K562 (cell line): ENCODE measurements at regions not wholly inside any gene's neighbourhood (a gene's known extent, or its start where the extent isn't known, plus 50 kb on each side); places are given as distances from the start of the nearest gene placed in this dataset.

ENCODE experiments used
- ATAC-seq: fragments of 200-7000 bp; cut with Tn5 transposase; 3 replicates; pipeline ENCODE4 v1.9.1; 2020; ENCODE audit warnings: moderate library complexity
- BruUV-seq: library from RNA; stranded (reverse); fragments of 400-500 nt; replicated peaks from 2 replicates; lab custom pipeline; 2021; lab: Mats Ljungman, UMichigan
- CTCF ChIA-PET: fragments of 300-600 bp; formaldehyde crosslinking; extraction: SDS; loops from one replicate; lab custom pipeline; 2021; ENCODE audit warnings: low intra/inter-chr PET ratio; lab: Yijun Ruan, JAX
- POLR2A ChIA-PET: fragments of 300-600, 350-650 bp; sonication (Branson Sonifier 250); formaldehyde crosslinking; extraction: SDS; loops from one replicate; lab custom pipeline; 2021; ENCODE audit warnings: antibody characterized with exemption, inconsistent platforms; lab: Yijun Ruan, JAX
- DNase-seq, 4 experiments: peaks; one replicate each; pipeline versions ENCODE4 v3.0.0 to v3.0.0-alpha.2; 2011 to 2018; ENCODE audit warnings: low spot score in 3 of 4, mixed read lengths in 3 of 4; ENCODE audit errors: extremely low read depth in 1 of 4
- FAIRE-seq: peaks from 2 replicates; lab custom pipeline; 2011; peaks lifted over from hg19 to GRCh38; lab: Jason Lieb, UNC
- H2AFZ ChIP-seq: 2 replicates; pipeline ENCODE4 v1.6.0; 2011; ENCODE audit warnings: low read depth, low read length, control low read depth, inconsistent platforms
- H3K27ac ChIP-seq: fragments of 200-600 bp; 3 replicates; pipeline ENCODE4 v1.8.0; 2011; ENCODE audit warnings: low read depth, mild to moderate bottlenecking, control low read depth, inconsistent platforms, low read length, moderate library complexity, mixed read lengths; ENCODE audit errors: extremely low read depth
- H3K27me3 ChIP-seq, 2 experiments: fragments of 300-600 bp in 1 of 2; 2 replicates in 1 of 2; 3 replicates in 1 of 2; pipeline versions ENCODE4 v1.6.0 to v1.8.0; 2011; ENCODE audit warnings: inconsistent platforms in 2 of 2, low read length in 2 of 2, mild to moderate bottlenecking in 1 of 2, mixed read lengths in 1 of 2, moderate library complexity in 1 of 2; ENCODE audit not compliant: control insufficient read depth in 2 of 2, insufficient read depth in 2 of 2
- H3K36me3 ChIP-seq: fragments of 300-600 bp; 3 replicates; pipeline ENCODE4 v1.8.0; 2011; ENCODE audit warnings: mild to moderate bottlenecking, low read length, inconsistent platforms; ENCODE audit not compliant: control insufficient read depth, insufficient read depth
- H3K4me1 ChIP-seq, 2 experiments: fragments of 200-600 bp in 1 of 2; replicated peaks in 1 of 2; 2 replicates in 1 of 2; 3 replicates in 1 of 2; pipeline versions ENCODE4 v1.5.1 to v1.8.0; 2011; ENCODE audit warnings: inconsistent platforms in 2 of 2, low read length in 2 of 2, mild to moderate bottlenecking in 1 of 2, mixed read lengths in 1 of 2, moderate library complexity in 1 of 2; ENCODE audit not compliant: control insufficient read depth in 2 of 2, insufficient read depth in 2 of 2
- H3K4me2 ChIP-seq: 2 replicates; pipeline ENCODE4 v1.6.1; 2011; ENCODE audit warnings: low read length, control low read depth, inconsistent platforms, mixed read lengths; ENCODE audit not compliant: insufficient read depth
- H3K4me3 ChIP-seq: fragments of 200-600 bp; sonication (generic), shearing (Covaris generic); 2 replicates; pipeline ENCODE4 v1.5.1; 2016; ENCODE audit warnings: control low read depth, inconsistent platforms
- H3K79me2 ChIP-seq: fragments of 200-600 bp; 3 replicates; pipeline ENCODE4 v1.8.0; 2011; ENCODE audit warnings: low read length, inconsistent platforms; ENCODE audit not compliant: control insufficient read depth, insufficient read depth
- H3K9ac ChIP-seq, 2 experiments: 2 replicates each; pipeline versions ENCODE4 v1.6.0 to v1.6.1; 2011; ENCODE audit warnings: low read depth in 2 of 2, low read length in 2 of 2, control low read depth in 1 of 2, inconsistent platforms in 1 of 2, mild to moderate bottlenecking in 1 of 2, mixed read lengths in 1 of 2; ENCODE audit not compliant: insufficient read depth in 1 of 2
- H3K9me1 ChIP-seq: one replicate; pipeline ENCODE4 v1.6.0; 2011; ENCODE audit warnings: inconsistent platforms, mild to moderate bottlenecking, low read length, moderate library complexity; ENCODE audit not compliant: control insufficient read depth, insufficient read depth
- H3K9me3 ChIP-seq: replicated peaks from 2 replicates; pipeline ENCODE4 v1.5.1; 2011; ENCODE audit warnings: low read depth, low read length, inconsistent platforms; ENCODE audit not compliant: control insufficient read depth, insufficient read depth
- H4K20me1 ChIP-seq: replicated peaks from 2 replicates; pipeline ENCODE4 v1.6.1; 2011; ENCODE audit warnings: low read length, inconsistent platforms, mixed read lengths; ENCODE audit not compliant: control insufficient read depth, insufficient read depth
- ETV1 ChIP-seq: fragments of 450-650 bp; conservative IDR thresholded peaks from 2 replicates; pipeline ENCODE4 v1.6.1; 2016; ENCODE audit warnings: missing genetic modification characterization, control low read depth, low read depth, missing compliant biosample characterization
- LCOR ChIP-seq: sonication (generic); formaldehyde crosslinking; IDR thresholded peaks from 2 replicates; pipeline ENCODE4 v1.8.0; 2022; ENCODE audit warnings: mild to moderate bottlenecking, missing genetic modification reagents
- MECOM ChIP-seq: fragments of 250-450 bp; sonication (Bioruptor Pico); IDR thresholded peaks from 2 replicates; pipeline ENCODE4 v1.8.0; 2022; ENCODE audit warnings: inconsistent platforms
- NR2F6 ChIP-seq: fragments of 450-650 bp; formaldehyde crosslinking; IDR thresholded peaks from 2 replicates; pipeline ENCODE4 v1.4.0; 2020; ENCODE audit warnings: mild to moderate bottlenecking
- PHF21A ChIP-seq: fragments of 450-650 bp; IDR thresholded peaks from 2 replicates; pipeline ENCODE4 v1.6.1; 2017; ENCODE audit warnings: low read depth, borderline replicate concordance
- RCOR1 ChIP-seq, 2 experiments: IDR thresholded peaks; 2 replicates each; pipeline ENCODE4 v1.6.1; 2012; ENCODE audit warnings: low read depth in 2 of 2, low read length in 2 of 2, borderline replicate concordance in 1 of 2, improper control_type of control experiment in 1 of 2
- RNF2 ChIP-seq: sonication (generic); IDR thresholded peaks from 2 replicates; pipeline ENCODE4 v1.6.1; 2016
- RUNX1 ChIP-seq: sonication (generic); IDR thresholded peaks from 2 replicates; pipeline ENCODE4 v1.6.1; 2016; ENCODE audit warnings: antibody characterized with exemption, low read depth
- SAFB ChIP-seq: fragments of 200-400 bp; formaldehyde crosslinking; IDR thresholded peaks from 2 replicates; pipeline ENCODE4 v1.6.1; 2017; ENCODE audit warnings: low read depth, low read length, borderline replicate concordance
- WGBS: fragments of 100-300 bp; shearing (Covaris generic); methylation state at CpG from one replicate; pipeline ENCODE4 v1.1.6; 2016; ENCODE audit warnings: low coverage, mixed read lengths; ENCODE audit not compliant: insufficient coverage; ENCODE audit errors: missing lambda C conversion rate; 5-methylcytosine and 5-hydroxymethylcytosine counted together
- in situ Hi-C: fragments of 300-500 bp; cut with MboI; formaldehyde crosslinking; loops from 4 replicates; pipeline ENCODE4 v1.15.0; 2018; ENCODE audit warnings: inconsistent platforms, mixed read lengths
- intact Hi-C: fragments of 100-400 bp; cut with micrococcal nuclease; formaldehyde crosslinking; loops from 2 replicates; pipeline ENCODE4 v1.14.2; 2022
- TF ChIP-seq, protein P1 (sequence below): fragments of 450-650 bp; IDR thresholded peaks from 2 replicates; pipeline ENCODE4 v1.6.1; 2016; ENCODE audit warnings: antibody characterized with exemption
- TF ChIP-seq, protein P2 (sequence below): fragments of 250-450 bp; sonication (Bioruptor Pico); IDR thresholded peaks from 2 replicates; pipeline ENCODE4 v1.5.0; 2020; ENCODE audit warnings: mild to moderate bottlenecking
- TF ChIP-seq, protein P3 (sequence below): sonication (generic); formaldehyde crosslinking; IDR thresholded peaks from 2 replicates; pipeline ENCODE4 v1.8.0; 2023; ENCODE audit warnings: missing genetic modification reagents, mild to moderate bottlenecking, borderline replicate concordance

DNA sequence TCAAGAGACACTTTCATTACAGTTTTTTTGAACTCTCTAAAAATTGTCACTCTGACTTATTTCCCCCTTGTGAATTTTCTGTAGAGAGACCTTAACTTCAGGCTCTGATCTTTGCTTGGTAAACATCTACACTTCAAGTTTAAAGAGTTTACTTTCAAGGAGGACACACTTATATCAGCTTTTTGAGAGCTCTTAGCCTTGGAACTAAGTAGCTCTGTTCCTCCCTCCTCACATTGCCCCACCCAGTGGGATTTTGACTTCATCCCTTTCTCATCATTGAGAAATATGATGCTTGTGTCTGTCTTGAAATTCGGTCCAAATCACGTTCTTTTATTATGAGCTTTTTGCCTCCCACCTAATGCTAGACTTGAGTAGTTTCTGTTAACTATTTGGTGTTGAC is 433.4 kb upstream of the MEIS1 start:
- no peak overlapping the region for H2AFZ ChIP-seq
- in situ Hi-C loops (no loop called here), intact Hi-C loops (no loop called here)
- BruUV-seq, result no TSS peak
- H3K9me1 ChIP-seq, result no peaks in the 10 kb centered on the region
- H3K4me1 ChIP-seq, result no peaks in the 10 kb centered on the region
- DNase-seq (no peak), ATAC-seq (no peak), FAIRE-seq (no peak)
- CTCF ChIA-PET, result no interaction called here
- no peak overlapping the region for H3K4me3 ChIP-seq
- H3K27me3 ChIP-seq, result no peaks in the 10 kb centered on the region; a peak in 1 of 5 replicates
- no peak overlapping the region for H3K27ac ChIP-seq
- WGBS, result 0% methylated on average over 2 of the region's 2 CpGs
- no peaks in the 10 kb centered on the region for H3K36me3 ChIP-seq
- TF ChIP-seq RUNX1 (no peak), RNF2 (no peak), LCOR (no peak), SAFB (no peak), NR2F6 (CRISPR knock-in tag) (no peak), ETV1 (tag) (no peak), MECOM (no peak), RCOR1 (IDR thresholded peaks at IDR 0.05; ENCODE audit: borderline replicate concordance in 1 of 2, low read depth in 2 of 2, low read length in 2 of 2) (no peak), PHF21A (no peak)
- TF ChIP-seq, protein P1, sequence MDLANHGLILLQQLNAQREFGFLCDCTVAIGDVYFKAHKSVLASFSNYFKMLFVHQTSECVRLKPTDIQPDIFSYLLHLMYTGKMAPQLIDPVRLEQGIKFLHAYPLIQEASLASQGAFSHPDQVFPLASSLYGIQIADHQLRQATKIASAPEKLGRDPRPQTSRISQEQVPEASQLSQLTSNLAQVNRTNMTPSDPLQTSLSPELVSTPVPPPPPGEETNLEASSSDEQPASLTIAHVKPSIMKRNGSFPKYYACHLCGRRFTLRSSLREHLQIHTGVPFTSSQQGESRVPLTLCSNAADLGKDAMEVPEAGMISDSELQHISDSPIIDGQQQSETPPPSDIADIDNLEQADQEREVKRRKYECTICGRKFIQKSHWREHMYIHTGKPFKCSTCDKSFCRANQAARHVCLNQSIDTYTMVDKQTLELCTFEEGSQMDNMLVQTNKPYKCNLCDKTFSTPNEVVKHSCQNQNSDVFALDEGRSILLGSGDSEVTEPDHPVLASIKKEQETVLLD, result no peak
- TF ChIP-seq, protein P2, sequence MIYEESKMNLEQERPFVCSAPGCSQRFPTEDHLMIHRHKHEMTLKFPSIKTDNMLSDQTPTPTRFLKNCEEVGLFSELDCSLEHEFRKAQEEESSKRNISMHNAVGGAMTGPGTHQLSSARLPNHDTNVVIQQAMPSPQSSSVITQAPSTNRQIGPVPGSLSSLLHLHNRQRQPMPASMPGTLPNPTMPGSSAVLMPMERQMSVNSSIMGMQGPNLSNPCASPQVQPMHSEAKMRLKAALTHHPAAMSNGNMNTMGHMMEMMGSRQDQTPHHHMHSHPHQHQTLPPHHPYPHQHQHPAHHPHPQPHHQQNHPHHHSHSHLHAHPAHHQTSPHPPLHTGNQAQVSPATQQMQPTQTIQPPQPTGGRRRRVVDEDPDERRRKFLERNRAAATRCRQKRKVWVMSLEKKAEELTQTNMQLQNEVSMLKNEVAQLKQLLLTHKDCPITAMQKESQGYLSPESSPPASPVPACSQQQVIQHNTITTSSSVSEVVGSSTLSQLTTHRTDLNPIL (CRISPR knock-in tag), result no peak
- TF ChIP-seq, protein P3, sequence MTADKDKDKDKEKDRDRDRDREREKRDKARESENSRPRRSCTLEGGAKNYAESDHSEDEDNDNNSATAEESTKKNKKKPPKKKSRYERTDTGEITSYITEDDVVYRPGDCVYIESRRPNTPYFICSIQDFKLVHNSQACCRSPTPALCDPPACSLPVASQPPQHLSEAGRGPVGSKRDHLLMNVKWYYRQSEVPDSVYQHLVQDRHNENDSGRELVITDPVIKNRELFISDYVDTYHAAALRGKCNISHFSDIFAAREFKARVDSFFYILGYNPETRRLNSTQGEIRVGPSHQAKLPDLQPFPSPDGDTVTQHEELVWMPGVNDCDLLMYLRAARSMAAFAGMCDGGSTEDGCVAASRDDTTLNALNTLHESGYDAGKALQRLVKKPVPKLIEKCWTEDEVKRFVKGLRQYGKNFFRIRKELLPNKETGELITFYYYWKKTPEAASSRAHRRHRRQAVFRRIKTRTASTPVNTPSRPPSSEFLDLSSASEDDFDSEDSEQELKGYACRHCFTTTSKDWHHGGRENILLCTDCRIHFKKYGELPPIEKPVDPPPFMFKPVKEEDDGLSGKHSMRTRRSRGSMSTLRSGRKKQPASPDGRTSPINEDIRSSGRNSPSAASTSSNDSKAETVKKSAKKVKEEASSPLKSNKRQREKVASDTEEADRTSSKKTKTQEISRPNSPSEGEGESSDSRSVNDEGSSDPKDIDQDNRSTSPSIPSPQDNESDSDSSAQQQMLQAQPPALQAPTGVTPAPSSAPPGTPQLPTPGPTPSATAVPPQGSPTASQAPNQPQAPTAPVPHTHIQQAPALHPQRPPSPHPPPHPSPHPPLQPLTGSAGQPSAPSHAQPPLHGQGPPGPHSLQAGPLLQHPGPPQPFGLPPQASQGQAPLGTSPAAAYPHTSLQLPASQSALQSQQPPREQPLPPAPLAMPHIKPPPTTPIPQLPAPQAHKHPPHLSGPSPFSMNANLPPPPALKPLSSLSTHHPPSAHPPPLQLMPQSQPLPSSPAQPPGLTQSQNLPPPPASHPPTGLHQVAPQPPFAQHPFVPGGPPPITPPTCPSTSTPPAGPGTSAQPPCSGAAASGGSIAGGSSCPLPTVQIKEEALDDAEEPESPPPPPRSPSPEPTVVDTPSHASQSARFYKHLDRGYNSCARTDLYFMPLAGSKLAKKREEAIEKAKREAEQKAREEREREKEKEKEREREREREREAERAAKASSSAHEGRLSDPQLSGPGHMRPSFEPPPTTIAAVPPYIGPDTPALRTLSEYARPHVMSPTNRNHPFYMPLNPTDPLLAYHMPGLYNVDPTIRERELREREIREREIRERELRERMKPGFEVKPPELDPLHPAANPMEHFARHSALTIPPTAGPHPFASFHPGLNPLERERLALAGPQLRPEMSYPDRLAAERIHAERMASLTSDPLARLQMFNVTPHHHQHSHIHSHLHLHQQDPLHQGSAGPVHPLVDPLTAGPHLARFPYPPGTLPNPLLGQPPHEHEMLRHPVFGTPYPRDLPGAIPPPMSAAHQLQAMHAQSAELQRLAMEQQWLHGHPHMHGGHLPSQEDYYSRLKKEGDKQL (CRISPR knock-in tag), result no peak
- H3K4me2 ChIP-seq, result no peak overlapping the region
- POLR2A ChIA-PET, result no interaction called here
- no peak overlapping the region for H3K9ac ChIP-seq
- no peaks in the 10 kb centered on the region for H4K20me1 ChIP-seq
- no peaks in the 10 kb centered on the region for H3K79me2 ChIP-seq
- no peaks in the 10 kb centered on the region for H3K9me3 ChIP-seq
